ENCODE measurements at regions not wholly inside any gene's neighbourhood (a gene's known extent, or its start where the extent isn't known, plus 50 kb on each side); places are given as distances from the start of the nearest gene placed in this dataset.

DNA sequence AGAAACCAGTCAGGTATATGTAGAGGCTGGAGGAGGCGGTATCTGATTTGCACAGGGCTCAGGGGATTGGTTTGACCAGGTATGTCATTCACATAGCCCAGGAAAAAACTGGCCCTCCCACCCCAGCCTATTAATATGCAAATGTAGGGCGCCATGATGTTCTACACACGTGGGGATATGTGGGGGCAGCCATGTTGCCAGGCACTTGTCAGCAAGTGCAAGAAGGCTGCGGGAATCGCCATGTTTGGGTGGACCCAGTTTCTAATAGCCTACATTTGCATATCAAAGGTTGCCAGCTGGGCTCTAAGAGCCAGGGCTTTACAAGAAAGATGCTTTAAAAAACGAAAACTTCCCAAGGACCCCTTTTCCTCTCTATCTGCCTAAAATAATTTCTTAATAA, 335.1 kb downstream of the SMARCA1 start (continued):
- TF ChIP-seq, protein P1, sequence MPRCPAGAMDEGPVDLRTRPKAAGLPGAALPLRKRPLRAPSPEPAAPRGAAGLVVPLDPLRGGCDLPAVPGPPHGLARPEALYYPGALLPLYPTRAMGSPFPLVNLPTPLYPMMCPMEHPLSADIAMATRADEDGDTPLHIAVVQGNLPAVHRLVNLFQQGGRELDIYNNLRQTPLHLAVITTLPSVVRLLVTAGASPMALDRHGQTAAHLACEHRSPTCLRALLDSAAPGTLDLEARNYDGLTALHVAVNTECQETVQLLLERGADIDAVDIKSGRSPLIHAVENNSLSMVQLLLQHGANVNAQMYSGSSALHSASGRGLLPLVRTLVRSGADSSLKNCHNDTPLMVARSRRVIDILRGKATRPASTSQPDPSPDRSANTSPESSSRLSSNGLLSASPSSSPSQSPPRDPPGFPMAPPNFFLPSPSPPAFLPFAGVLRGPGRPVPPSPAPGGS (IDR thresholded peaks at IDR 0.05; ENCODE audit: borderline replicate concordance, insufficient read depth, low read depth, low read length, poor library complexity, severe bottlenecking): no peak
- no peak for TF ChIP-seq TCF12 (IDR thresholded peaks at IDR 0.05; ENCODE audit: low read depth, low read length)

DNA sequence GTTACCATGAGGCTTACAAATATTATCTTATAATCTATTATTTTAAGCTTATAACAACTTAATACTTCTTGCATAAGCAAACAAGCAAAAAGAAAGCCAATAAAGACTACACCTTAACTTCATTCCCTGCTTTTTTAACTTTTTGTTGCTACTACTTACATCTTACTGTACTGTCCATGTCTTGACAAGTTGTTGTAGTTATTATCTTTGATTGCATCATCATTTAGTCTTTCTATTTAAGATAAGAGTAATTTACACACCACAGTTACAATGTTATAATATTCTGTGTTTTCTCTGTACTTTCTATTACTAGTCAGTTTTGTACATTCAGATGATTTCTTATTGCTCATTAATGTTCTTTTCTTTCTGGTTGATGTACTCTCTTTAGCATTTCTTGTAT, 346.6 kb downstream of the SMARCA1 start:
- FAIRE-seq: no peak
- Histone ChIP-seq H4K20me1 (ENCODE audit: control insufficient read depth, insufficient read depth) (no peaks in the 10 kb centered on the region), H3K4me1 (ENCODE audit: control insufficient read depth, insufficient read depth, low read length) (no peaks in the 10 kb centered on the region), H3K79me2 (ENCODE audit: control insufficient read depth, insufficient read depth, low read length) (no peaks in the 10 kb centered on the region), H3K4me2 (ENCODE audit: control insufficient read depth, insufficient read depth) (no peak overlapping the region), H3K9me3 (replicated peaks; ENCODE audit: control insufficient read depth, insufficient read depth, low read length) (no peaks in the 10 kb centered on the region), H3K27ac (ENCODE audit: control insufficient read depth, insufficient read depth) (no peak overlapping the region), H2AFZ (ENCODE audit: control insufficient read depth, low read depth, low read length) (no peak overlapping the region), H3K36me3 (ENCODE audit: control insufficient read depth in 2 of 2, insufficient read depth in 2 of 2, low read length in 1 of 2) (no peaks in the 10 kb centered on the region), H3K4me3 (no peak overlapping the region), H3K27me3 (replicated peaks in 1 of 2; ENCODE audit: control insufficient read depth in 2 of 2, insufficient read depth in 2 of 2, low read length in 1 of 2) (no peaks in the 10 kb centered on the region), H3K9ac (ENCODE audit: control insufficient read depth, insufficient read depth, low read length) (no peak overlapping the region)
- ChIA-PET CTCF (no interaction called here), RAD21 (ENCODE audit: unreplicated experiment) (no interaction called here), SMC1A (ENCODE audit: uncharacterized antibody, unreplicated experiment) (no interaction called here), POLR2A (no interaction called here)
- BruUV-seq (replicated peaks): no TSS peak
- no peak for DNase-seq (ENCODE audit: low read depth, low spot score)
- in situ Hi-C loops (cut with MboI) (no loop called here), intact Hi-C loops (cut with micrococcal nuclease; ENCODE audit: unreplicated experiment) (no loop called here)
- TF ChIP-seq JUND (IDR thresholded peaks at IDR 0.05; ENCODE audit: low read depth, low read length): no peak
- TF ChIP-seq MEF2A (IDR thresholded peaks at IDR 0.05; ENCODE audit: insufficient read depth, low read depth, low read length): no peak
- TF ChIP-seq LARP7 (IDR thresholded peaks at IDR 0.05): no peak
- no peak for TF ChIP-seq ETV6 (conservative IDR thresholded peaks at IDR 0.05 in 1 of 2, IDR thresholded peaks at IDR 0.05 in 1 of 2; ENCODE audit: borderline replicate concordance in 1 of 2, low read depth in 1 of 2)
- no peak for ATAC-seq

DNA sequence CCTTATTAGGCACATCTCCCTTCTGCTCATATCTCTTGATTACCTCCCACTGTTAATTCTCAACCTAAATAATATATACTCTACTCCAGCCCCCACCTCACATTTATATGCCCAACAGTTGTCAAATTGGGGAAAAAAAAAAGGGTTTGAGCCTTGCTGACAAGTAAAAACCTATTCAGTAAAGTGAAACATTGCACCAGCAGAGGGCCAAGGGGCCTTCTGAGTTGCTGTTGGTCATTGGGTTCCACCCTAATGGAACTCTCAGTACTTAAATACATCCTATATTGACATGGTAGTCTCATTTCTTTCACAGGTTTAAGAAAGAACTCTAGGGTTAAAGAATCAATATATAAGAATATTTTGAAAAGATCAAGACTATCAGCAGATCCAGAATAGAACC, 362.2 kb downstream of the SMARCA1 start:
- ATAC-seq: no peak
- TF ChIP-seq ZNF24 (IDR thresholded peaks at IDR 0.05): no peak
- no peak for TF ChIP-seq CREM (IDR thresholded peaks at IDR 0.05; ENCODE audit: low read depth)
- TF ChIP-seq CBX3 (IDR thresholded peaks at IDR 0.05; ENCODE audit: borderline replicate concordance, low read depth): no peak
- TF ChIP-seq, protein P2, sequence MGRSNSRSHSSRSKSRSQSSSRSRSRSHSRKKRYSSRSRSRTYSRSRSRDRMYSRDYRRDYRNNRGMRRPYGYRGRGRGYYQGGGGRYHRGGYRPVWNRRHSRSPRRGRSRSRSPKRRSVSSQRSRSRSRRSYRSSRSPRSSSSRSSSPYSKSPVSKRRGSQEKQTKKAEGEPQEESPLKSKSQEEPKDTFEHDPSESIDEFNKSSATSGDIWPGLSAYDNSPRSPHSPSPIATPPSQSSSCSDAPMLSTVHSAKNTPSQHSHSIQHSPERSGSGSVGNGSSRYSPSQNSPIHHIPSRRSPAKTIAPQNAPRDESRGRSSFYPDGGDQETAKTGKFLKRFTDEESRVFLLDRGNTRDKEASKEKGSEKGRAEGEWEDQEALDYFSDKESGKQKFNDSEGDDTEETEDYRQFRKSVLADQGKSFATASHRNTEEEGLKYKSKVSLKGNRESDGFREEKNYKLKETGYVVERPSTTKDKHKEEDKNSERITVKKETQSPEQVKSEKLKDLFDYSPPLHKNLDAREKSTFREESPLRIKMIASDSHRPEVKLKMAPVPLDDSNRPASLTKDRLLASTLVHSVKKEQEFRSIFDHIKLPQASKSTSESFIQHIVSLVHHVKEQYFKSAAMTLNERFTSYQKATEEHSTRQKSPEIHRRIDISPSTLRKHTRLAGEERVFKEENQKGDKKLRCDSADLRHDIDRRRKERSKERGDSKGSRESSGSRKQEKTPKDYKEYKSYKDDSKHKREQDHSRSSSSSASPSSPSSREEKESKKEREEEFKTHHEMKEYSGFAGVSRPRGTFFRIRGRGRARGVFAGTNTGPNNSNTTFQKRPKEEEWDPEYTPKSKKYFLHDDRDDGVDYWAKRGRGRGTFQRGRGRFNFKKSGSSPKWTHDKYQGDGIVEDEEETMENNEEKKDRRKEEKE (IDR thresholded peaks at IDR 0.05): no peak
- TF ChIP-seq MEF2B (IDR thresholded peaks at IDR 0.05; ENCODE audit: partially characterized antibody, poor library complexity, severe bottlenecking): no peak
- no peak for TF ChIP-seq SPI1 (IDR thresholded peaks at IDR 0.05; ENCODE audit: borderline replicate concordance, insufficient read depth, low read depth, low read length)

More for the DNA sequence above, 362.2 kb downstream of the SMARCA1 start:
- Histone ChIP-seq H3K79me2 (ENCODE audit: control insufficient read depth, insufficient read depth, low read length) (no peaks in the 10 kb centered on the region), H3K27me3 (replicated peaks in 1 of 2; ENCODE audit: control insufficient read depth in 2 of 2, insufficient read depth in 2 of 2, low read length in 1 of 2) (no peaks in the 10 kb centered on the region), H3K4me2 (ENCODE audit: control insufficient read depth, insufficient read depth) (no peak overlapping the region), H3K4me3 (no peak overlapping the region), H4K20me1 (ENCODE audit: control insufficient read depth, insufficient read depth) (no peaks in the 10 kb centered on the region), H3K9ac (ENCODE audit: control insufficient read depth, insufficient read depth, low read length) (no peak overlapping the region), H3K4me1 (ENCODE audit: control insufficient read depth, insufficient read depth, low read length) (no peaks in the 10 kb centered on the region), H2AFZ (ENCODE audit: control insufficient read depth, low read depth, low read length) (no peak overlapping the region), H3K9me3 (replicated peaks; ENCODE audit: control insufficient read depth, insufficient read depth, low read length) (no peaks in the 10 kb centered on the region), H3K36me3 (ENCODE audit: control insufficient read depth in 2 of 2, insufficient read depth in 2 of 2, low read length in 1 of 2) (no peaks in the 10 kb centered on the region), H3K27ac (ENCODE audit: control insufficient read depth, insufficient read depth) (no peak overlapping the region)
- CTCF ChIA-PET: no interaction called here
- POLR2A ChIA-PET: no interaction called here
- no peak for FAIRE-seq
- SMC1A ChIA-PET (ENCODE audit: uncharacterized antibody, unreplicated experiment): no interaction called here
- BruUV-seq (replicated peaks): no TSS peak
- in situ Hi-C loops (cut with MboI): no loop called here
- RAD21 ChIA-PET (ENCODE audit: unreplicated experiment): no interaction called here
- intact Hi-C loops (cut with micrococcal nuclease; ENCODE audit: unreplicated experiment): no loop called here
- no peak for DNase-seq (ENCODE audit: low read depth, low spot score)
